Stimulated activated CD8-positive, alpha-beta memory T cell treated with anti-CD3 and anti-CD28 coated beads, Interleukin-12 subunit alpha, Interleukin-12 subunit beta, amount 100 ng/mL, for 24 hours (primary cell): ENCODE measurements at regions not wholly inside any gene's neighbourhood (a gene's known extent, or its start where the extent isn't known, plus 50 kb on each side); places are given as distances from the start of the nearest gene placed in this dataset.

Source experiments
- DNase-seq: peaks from one replicate; pipeline ENCODE4 v3.0.0-alpha.2; 2020; ENCODE audit errors: extremely low read depth

DNA sequence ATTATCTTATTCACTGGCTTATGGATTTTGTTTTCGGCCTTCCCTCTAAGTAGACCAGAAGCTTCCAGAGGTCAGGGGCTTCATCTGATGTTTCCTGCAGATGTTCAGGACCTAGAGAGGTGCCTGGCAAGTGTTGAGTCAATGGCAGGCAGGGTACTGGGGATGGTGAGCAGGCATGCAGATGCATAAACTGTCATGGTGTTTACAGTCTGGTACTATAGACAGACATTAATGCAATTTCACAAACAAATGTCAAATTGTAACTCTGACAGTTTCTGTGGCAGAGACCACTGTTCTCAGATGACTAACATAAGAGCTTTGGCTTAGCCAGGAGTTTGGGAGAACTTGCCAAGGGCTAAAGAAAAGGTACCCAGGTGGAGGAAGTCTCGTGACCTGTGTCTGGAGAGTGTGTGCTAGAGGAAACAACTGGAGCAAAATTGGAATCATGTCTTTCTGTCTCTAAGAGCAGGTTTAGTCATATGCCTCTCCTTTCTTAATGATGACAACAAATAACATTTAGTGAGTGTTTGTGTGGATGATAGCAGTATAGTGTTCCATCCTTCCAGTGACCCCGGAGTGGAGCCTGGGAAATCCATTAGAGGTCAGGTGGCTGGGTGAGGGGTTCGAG is 53.7 kb upstream of the TRAK1 start:
- no peak for DNase-seq

DNA sequence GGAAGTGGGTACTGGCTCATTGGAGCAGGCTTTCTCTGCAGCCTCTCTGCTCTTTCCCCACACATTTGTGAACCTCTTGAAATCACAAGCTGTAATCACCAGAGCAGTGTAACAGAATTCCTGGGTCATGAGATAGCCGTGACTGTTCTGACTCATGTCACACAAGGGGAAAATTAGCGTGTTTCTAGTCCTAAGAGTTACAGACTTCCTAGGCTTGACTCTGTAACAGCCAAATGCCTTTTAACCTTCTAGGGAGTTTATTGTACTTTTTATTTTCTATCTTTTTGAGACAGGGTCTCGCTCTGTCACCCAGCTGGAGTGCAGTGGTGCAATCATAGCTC is 54.7 kb upstream of the TRAK1 start:
- no peak for DNase-seq

DNA sequence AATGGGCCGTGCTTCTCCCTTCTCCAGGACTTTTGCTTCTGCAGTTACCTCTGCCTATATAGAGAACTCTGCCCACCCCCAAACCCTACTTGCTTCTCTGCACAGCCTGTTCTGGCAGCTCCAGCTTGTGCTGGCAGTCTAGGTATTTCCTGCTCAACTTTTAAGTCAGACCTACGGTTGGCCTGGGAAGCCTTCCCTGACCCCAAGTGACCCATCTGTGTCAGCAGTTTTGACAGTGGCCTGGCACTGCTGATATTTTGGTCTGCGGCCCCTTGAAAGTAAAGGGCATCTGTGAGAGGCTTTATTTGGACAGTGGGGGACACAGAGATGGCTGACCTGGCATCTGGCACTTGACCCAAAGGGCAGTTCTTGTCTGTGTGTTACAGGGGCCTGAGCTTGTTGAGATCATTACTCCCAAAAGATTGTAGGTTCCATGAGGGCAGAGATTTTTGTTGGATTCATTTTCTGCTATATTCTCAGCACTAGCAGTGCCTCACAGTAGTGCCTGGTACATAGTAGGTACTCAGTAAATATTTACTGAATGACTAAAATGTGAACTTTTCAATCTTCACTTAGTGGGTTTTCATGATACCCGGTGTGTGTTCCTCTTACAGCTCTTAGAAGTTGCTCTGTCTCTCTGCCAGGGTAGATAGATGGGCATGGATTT is 55.2 kb upstream of the TRAK1 start:
- DNase-seq, result no peak

DNA sequence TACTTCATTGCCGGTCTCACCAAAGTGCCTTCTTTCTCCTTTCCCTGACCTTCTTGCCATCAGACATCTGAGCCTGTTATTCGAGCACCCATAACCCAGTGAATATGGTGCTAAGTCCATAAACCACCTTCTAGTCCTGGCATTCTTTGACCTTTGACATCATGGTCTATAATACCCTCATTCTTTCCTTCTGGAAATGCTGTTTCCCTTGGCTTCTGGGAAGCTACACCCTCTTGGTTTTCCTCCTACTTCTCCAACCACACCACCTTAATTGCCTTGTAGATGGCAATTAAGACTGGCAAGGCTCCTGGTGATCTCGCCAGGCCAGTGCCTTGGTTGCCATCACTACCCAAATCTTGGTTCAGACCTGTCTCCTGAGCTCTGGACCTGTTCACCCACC is 56.1 kb upstream of the TRAK1 start:
- no peak for DNase-seq

DNA sequence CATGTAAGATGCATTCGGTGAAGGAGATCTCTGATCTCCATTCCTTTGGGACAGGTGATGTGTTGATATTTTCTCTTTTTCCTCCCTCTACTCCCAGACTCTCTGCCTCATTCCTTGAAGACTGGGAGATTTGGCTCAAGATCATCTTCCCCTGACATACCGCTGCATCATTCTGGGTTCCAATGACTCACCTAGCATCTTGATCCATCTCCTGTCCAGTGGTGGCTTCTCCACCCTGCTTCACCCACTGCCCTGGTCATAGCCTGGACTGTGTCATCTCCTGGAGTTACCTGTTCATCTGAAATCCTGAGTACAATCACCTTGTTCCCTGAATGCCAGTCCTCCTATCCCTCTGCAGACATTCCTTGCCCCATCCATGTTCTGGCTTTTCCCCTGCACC is 57.4 kb upstream of the TRAK1 start:
- no peak for DNase-seq

DNA sequence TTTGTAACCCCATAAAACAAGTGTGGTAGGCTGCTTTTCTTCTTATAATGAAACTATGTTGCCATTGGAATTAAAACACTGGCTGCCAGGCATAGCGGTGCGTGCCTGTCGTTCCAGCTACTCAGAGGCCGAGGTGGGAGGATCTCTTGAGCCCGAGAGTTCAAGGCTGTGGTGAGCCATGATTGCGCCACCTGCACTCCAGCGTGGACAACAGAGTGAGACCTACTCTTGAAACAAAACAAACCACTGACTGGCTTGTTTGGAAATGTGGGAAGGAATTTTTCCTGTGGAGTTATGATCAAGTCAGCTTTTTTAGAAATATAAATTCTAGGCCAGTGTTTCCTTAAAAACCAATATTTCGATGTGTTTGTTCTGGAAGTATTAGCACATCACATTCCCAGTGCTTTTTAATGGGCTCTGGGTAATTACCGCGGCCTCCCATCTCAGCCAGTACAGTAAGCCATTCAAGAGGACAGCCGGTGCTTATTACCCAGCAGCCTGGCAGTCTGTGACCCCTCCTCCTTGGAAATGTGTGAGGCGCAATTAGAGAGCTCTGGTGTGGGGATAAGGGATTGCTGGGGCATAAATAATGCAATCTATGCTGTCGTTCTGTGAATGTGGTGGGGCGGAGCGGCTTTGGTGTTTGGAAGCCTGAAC is 58.3 kb upstream of the TRAK1 start:
- DNase-seq, result no peak

DNA sequence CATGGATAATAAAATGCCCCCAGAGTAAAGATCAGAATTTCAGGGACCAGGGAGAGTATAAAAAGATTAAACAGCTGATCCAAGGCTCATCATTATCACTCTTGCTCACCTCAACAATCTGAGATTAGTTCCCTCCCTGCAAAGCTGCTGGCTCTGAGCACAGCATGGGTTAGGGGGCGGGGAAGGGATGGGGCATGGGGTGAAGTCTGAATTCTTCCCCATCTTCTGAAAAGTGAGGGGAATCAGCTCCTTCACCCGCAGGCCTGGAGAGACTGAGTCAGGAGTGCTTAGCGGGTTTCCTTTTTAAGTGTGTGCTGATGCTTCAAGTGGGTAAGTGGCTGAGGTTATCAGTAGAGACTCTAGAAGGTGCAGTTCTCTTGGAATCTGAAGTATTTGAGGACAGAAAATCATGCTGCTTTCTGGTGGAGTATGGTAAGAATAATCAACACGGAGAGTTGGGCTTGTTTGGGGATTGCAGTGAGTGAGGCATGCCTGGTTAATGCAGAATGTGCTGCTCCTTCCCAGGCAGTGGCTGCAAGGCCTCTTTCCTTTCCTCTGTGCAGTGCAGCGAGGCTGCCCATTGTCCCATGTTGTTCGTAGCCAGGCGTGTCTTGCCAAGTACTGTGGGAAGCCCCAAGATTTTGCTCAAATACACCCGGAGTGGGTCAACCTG is 59.2 kb upstream of the TRAK1 start:
- DNase-seq, result no peak

DNA sequence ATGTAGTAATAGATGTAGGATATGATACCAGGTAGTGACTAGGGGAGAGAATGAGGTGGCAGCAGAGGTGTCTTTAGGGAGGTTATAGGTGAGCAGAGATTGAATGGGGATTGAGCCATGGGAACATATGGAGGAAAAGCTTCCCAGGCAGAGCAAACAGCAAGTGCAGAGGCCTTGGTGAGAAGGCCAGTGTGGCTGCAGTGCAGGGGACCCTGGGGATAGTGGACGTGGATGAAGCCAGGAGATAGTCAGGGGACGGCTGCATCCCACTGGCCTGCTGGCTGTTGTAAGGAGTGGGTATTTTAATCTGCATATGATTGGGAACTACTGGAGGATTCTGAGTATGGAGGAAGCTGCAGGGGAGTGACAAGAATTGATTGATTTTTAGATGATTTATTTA is 62.7 kb upstream of the TRAK1 start:
- no peak for DNase-seq

DNA sequence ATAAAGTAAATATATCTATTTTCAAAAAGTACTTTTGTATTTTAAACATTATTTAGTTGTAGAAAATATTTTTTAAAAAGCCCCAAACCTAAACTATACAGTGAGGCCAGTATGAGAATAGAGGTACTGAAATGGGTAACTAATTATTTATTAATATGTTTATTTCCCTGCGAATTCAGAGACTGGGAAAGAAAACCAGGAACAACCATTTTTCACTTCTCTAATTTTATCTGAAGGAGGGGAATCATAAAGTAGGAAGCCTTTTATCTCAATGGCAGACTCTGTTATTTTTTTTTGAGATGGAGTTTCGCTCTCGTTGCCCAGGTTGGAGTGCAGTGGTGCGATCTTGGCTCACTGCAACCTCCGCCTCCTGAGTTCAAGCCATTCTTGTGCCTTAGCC is 63.6 kb upstream of the TRAK1 start:
- no peak for DNase-seq

DNA sequence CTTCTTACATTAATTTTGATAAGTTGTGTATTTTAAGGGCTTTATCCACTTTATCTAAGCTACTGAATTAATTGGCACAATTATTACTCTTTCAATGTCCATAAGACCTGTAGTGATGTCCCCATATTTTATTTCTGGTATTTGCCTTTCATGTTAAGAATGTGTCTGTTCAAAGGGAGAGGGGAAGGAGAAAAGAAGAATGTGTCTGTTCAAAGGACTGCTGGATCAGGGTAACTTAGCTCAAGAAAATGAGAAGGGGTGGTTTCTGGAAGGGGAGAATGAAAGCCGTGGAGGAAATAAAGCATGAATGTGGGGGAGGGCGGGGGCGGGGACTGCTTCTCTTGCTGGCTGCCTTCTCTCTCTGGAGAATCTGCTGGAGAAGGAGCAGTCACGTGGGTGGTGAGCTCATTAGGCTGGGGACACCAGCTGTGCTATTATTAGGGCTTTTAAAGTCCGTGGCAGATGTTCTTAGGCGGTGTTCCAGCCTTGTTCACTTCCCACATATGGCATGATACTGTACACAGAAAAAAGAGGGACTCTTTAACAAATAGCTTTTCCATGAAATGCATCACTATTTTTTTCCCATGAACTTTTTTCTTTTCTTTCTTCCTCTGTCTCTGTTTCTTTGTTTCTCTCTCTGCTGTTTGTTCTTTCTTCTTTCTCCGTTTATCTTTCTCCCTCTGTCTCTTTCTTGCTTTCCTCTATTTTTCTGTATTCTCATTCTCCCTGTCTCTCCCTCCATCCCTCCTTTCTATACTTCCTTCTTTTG is 63.7 kb upstream of the ULK4 start:
- no peak for DNase-seq

DNA sequence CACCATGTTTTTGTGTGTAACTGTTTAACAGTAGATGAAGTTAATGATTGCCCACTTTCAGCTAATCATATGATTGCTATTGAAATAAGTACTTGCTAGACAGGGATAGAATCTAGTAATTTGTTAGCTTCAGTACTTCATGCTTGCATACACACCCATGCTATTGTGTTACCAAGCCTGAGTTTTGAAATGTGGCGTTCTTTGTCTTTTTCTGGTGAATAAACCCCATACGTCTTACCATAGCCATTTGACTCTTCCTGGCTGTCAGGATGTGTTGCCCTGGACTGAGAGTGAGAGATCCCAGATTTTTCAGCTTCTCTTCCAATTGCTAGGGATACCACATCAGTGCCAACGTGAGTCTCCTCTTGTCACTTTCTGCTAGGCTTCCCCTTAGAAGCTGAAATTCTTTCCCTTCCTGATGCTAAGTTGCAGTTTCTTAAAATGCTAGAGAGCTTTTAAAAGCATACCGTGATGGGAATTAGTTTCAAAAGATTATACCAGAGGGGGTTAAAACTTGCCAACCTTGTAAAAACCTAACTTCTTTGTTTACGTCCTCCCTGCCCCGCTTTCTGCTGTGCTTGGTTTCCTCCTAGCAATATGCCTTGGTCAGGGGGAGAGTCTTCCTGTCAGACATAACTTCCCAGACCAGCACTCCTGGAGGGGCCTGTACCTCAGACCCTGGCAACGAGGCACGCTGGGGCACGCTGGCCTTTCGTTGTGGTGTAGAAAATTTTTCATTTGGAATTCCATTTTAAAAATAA is 62.9 kb upstream of the ULK4 start:
- no peak for DNase-seq

DNA sequence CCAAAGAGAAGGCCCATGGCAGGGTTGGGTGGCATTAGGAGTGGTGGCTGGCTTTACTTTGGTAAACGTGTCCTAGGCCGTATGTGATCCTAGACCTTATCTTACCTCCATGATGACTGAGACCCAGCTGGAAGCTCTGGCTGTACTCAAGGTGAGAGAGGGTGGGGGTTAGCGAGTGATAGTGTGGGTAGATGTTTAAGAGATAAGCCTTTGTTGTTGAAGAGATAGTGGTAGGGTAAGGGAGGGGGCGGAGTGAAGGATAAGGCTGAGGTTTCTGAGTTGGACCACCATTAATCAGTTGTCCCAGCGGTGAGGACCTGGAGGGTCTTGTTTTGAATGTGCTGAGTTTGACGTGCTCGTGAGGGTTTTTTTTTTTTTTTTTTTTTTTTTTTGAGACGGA is 61.5 kb upstream of the ULK4 start:
- no peak for DNase-seq

DNA sequence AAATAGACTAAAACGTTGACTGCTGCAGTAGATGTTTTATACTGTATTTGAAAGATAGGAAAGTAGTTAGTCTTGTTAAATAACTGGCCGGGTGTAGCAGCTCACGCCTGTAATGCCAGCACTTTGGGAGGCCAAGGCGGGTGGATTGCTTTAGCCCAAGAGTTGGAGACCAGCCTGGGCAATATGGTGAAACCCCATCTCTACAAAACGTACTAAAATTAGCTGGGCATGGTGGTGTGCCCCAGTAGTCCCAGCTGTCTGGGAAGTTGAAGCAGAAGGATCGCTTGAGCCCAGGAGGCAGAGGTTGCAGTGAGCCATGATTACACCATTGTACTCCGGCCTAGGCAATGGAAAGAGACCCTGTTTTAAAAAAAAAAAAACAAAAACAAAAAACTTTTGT is 60.5 kb upstream of the ULK4 start:
- no peak for DNase-seq

DNA sequence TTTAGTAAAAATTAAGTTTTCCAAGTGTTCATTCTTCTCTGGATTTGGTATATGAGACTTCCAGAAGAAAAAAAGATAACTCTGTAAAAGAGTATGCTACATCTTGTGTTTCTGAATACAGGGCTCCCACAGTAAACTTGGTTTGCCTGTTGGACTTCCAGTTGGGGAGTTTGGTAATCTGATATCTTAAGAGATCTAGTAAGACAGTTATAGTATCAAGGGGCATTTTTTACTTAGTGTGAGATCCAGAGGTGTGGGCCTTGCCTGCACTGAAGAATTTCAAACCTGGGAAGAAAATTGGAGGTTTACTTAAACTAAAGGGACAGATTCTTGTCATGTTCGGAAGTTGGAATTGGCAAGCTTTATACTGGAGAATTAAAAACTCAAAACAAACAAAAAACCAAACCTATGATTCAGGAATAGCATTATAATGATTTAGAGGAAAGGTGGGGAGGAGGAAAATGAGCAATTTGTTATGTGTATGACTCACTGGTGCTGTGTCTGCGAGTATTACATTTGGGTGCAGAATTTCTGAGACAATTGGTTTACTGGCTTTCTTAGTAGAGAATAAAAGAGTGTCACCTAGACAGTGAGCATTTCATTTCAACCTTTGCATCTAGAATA is 58.9 kb upstream of the ULK4 start:
- no peak for DNase-seq

DNA sequence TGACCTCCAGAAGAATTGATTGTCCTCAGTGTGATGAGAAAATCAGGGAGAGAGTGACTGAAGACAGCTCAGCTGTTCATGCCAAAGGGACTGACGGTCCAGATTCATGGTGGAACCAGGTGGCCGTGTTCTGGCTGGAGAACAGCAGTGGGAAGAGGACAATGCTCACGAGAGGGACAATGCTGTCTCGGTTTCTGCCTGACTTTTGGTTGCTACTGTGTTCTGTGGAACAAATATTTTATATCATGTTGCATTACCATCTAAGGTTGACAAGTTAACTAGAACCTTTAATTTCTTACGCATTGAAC is 58.0 kb upstream of the ULK4 start:
- no peak for DNase-seq

DNA sequence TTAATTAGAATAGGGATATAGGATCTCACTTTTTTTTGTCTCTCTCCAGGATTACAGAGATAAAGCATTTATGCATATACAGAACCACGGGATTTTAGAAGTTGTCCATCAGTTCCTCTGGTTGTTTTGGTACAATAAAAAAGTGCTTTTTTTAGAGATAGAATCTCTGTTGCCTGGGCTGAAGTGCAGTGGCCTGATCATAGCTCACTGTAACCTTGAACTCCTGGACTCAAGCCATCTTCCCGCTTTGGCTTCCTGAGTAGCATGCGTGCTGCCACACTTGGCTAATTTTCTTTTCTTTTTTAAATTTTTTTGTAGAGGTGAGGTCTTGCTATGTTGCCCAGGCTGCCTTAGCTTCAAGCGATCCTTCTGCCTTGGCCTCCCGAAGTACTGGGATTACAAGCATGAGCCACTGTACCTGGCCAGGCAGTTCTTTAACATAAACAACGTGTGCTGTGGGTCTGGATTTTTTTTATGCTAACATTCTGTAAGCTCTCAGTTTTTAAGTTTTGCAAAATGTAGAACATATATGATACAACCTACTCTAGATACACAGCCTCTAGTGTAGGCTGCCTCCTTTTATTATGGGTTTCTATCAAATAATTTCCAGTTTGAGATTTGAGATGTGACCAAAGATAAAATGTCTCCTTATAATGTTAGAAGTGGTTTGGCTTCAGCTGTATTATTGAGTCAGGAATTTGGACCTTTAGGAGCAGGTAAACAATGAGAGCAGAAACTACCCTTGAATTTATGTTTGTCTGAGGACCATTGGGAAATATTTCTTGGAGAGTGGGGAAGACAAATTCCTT is 57.4 kb upstream of the ULK4 start:
- DNase-seq, result no peak

DNA sequence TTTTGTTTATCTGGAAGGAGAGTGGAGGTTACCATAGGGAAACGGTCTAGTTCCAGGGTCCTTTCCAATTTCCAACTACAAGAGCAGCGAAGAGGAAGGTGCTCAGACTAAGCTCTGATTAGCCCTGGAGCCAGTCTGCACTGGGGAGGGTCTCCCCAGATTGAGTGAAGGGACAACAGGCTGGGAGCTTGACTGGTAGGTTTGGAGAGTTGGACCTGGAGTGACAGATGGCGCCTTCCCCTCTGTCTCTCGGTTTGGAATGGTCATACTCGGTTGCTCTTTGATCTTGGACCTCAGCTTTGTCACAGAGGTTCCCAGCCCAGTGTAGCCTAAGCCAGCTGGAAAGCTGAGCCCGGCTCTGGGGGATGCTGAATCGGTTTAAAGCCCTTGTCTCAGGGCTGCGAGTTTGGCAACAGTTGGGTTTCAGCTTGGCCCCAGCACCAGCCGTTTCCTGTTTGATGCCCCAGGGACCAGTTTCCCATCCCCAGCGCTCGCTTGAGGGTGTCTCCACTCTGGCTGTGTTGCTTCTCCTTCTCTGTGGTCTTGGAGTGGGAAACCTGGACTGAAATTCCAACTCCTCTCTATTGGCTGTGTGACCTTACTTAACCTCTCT is 53.1 kb upstream of the ULK4 start:
- DNase-seq, result no peak

DNA sequence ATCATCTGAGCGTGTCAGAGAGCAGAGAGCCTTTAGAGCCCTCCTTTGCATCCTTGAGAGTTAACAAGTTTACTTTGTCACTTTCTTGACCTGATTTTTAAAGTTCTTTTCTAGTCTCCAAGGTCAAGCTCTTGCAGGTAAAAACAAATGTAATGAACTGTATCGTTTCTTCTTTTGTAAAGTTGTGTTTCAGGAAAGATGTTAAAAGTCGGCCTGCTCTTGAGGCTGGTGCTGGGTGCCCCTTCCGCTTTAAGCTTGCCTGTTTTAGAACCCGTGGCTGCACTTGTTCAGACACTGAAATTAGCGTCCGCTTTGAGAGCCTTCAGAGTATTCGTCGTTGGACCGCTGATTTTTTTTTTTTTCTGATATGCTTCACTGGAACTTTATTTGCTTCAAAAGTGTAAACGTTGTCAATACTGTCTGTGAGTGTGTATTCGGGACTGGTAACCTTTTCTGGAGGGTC is 52.6 kb upstream of the ULK4 start:
- DNase-seq, result no peak

DNA sequence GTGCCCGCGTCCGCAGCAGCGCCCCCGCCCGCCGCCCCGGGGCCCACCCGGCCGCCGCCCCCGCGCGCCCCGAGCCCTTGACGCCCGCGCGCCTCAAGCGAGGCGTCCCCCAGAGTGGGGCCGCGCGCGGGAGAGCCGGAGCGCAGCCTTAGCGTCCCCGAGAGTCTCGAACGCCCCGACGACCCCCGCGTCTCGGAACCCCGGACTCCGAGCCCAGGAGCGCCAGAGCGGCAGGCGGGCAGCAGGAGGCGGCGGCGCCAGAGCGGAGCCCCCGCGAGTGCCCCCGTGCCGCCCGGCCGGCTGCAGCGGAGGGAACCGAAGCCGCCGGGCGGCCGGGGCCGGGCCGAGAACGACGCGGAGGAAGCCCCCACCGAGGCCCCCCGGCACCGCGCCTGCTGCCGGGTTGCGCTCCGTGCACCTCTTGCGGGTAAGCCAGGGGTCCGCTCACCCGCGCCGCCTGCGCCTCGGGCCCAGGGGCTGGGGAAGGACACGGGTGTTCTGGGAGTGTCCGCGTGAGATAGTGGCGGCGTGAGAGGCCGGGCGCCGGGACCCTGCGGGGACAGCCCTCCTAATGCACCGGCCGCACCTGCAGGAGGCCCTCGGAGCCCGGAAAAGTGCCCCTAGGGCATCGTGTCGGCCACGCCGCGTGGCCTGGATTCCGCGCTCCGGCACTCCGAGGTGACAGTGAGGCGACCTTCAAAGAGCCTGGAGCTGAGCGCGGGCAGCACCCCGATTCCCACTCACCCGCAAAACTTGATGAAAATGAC is 52.0 kb upstream of the ULK4 start:
- DNase-seq, result no peak
